ENCODE measurements at regions not wholly inside any gene's neighbourhood (a gene's known extent, or its start where the extent isn't known, plus 50 kb on each side); places are given as distances from the start of the nearest gene placed in this dataset.

DNA sequence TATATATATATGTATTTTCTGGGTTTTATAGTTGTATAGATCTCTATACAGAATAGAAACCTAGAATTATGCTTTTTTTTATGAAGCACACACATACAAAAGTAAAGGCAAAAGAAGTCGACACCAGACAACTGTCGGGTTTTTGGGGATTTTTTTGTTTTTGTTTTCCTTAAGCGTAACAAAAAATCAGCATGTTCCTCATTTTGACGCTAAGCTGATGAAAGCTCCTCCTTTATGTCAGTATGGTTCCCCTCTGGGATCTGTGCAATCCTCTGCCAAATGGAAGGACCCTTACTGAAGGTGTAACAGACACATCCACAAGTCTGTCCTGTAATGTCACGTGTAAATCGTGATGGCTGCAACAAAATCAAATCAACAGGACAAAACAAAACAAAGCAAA lies 226.2 kb downstream of the RHOU start:
- no peaks in the 10 kb centered on the region for H3K27me3 ChIP-seq (ENCODE audit: control insufficient read depth in 2 of 2, insufficient read depth in 2 of 2, low read length in 2 of 2)
- intact Hi-C loops (cut with micrococcal nuclease), result no loop called here
- H3K4me2 ChIP-seq (replicated peaks; ENCODE audit: extremely low read depth, low read length, poor library complexity, severe bottlenecking), result peak overlapping the region; percentile 33
- Mint-ChIP-seq H3K4me1 (peaks cover 22% of the 10 kb centered on the region), H3K27me3 (ENCODE audit: low read depth in 3 of 3) (peaks cover 0 to 3% (median 1%) of the 10 kb centered on the region in 3 donors), H3K27ac (peak overlapping the region in 5 of 7 donors; percentile 15 to 81 (median 76)), H3K9me3 (peaks cover 0 to 1% (median 0%) of the 10 kb centered on the region in 7 donors), H3K4me3 (no peak overlapping the region), H3K36me3 (no peaks in the 10 kb centered on the region)
- peak overlapping the region; percentile 38 for H2AFZ ChIP-seq (ENCODE audit: insufficient read depth, low read depth, low read length, poor library complexity, severe bottlenecking)
- no peaks in the 10 kb centered on the region for H3K36me3 ChIP-seq (replicated peaks in 1 of 2; ENCODE audit: control insufficient read depth in 1 of 2, insufficient read depth in 2 of 2, low read length in 2 of 2)
- no peaks in the 10 kb centered on the region for H4K20me1 ChIP-seq (ENCODE audit: insufficient read depth, low read length)
- H3K4me3 ChIP-seq (replicated peaks in 1 of 3; ENCODE audit: low read depth in 2 of 3, low read length in 3 of 3), result peak overlapping the region in 1 of 3 experiments; percentile 40
- H3K9ac ChIP-seq (ENCODE audit: insufficient read depth, low read length, poor library complexity, severe bottlenecking), result no peak overlapping the region
- peak overlapping the region in 1 of 2 donors; percentile 87 for H3K27ac ChIP-seq (ENCODE audit: low read depth in 1 of 2, low read length in 2 of 2)
- WGBS (ENCODE audit: insufficient coverage), result 7% methylated on average over 2 of the region's 6 CpGs
- peak in 2 of 3 donors; percentile 45 to 48 for DNase-seq
- TF ChIP-seq, protein P1, sequence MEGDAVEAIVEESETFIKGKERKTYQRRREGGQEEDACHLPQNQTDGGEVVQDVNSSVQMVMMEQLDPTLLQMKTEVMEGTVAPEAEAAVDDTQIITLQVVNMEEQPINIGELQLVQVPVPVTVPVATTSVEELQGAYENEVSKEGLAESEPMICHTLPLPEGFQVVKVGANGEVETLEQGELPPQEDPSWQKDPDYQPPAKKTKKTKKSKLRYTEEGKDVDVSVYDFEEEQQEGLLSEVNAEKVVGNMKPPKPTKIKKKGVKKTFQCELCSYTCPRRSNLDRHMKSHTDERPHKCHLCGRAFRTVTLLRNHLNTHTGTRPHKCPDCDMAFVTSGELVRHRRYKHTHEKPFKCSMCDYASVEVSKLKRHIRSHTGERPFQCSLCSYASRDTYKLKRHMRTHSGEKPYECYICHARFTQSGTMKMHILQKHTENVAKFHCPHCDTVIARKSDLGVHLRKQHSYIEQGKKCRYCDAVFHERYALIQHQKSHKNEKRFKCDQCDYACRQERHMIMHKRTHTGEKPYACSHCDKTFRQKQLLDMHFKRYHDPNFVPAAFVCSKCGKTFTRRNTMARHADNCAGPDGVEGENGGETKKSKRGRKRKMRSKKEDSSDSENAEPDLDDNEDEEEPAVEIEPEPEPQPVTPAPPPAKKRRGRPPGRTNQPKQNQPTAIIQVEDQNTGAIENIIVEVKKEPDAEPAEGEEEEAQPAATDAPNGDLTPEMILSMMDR (IDR thresholded peaks at IDR 0.05), result no peak
- no peaks in the 10 kb centered on the region for H3K79me2 ChIP-seq (ENCODE audit: insufficient read depth, low read length)
- H3K9me3 ChIP-seq (replicated peaks in 1 of 2; ENCODE audit: control insufficient read depth in 1 of 2, insufficient read depth in 1 of 2, low read length in 2 of 2), result no peaks in the 10 kb centered on the region
- peaks cover 20 to 22% of the 10 kb centered on the region in 2 donors for H3K4me1 ChIP-seq (ENCODE audit: control insufficient read depth in 1 of 2, insufficient read depth in 2 of 2, low read length in 2 of 2)

GRCh38 chr1:228963795-228964177 lies 228.5 kb downstream of the RHOU start:
- intact Hi-C loops (cut with micrococcal nuclease), result no loop called here
- peaks cover 0 to 3% (median 1%) of the 10 kb centered on the region in 3 donors for H3K27me3 Mint-ChIP-seq (ENCODE audit: low read depth in 3 of 3)
- peaks cover 20% of the 10 kb centered on the region for H3K4me1 Mint-ChIP-seq
- peaks cover 0 to 1% (median 0%) of the 10 kb centered on the region in 7 donors for H3K9me3 Mint-ChIP-seq
- Histone ChIP-seq H3K4me1 (ENCODE audit: control insufficient read depth in 1 of 2, insufficient read depth in 2 of 2, low read length in 2 of 2) (peaks cover 20 to 22% of the 10 kb centered on the region in 2 donors), H3K9ac (ENCODE audit: insufficient read depth, low read length, poor library complexity, severe bottlenecking) (no peak overlapping the region), H3K4me2 (replicated peaks; ENCODE audit: extremely low read depth, low read length, poor library complexity, severe bottlenecking) (no peak overlapping the region), H3K4me3 (replicated peaks in 1 of 3; ENCODE audit: low read depth in 2 of 3, low read length in 3 of 3) (no peak overlapping the region), H3K79me2 (ENCODE audit: insufficient read depth, low read length) (no peaks in the 10 kb centered on the region), H4K20me1 (ENCODE audit: insufficient read depth, low read length) (no peaks in the 10 kb centered on the region), H3K9me3 (replicated peaks in 1 of 2; ENCODE audit: control insufficient read depth in 1 of 2, insufficient read depth in 1 of 2, low read length in 2 of 2) (no peaks in the 10 kb centered on the region), H2AFZ (ENCODE audit: insufficient read depth, low read depth, low read length, poor library complexity, severe bottlenecking) (no peak overlapping the region), H3K36me3 (replicated peaks in 1 of 2; ENCODE audit: control insufficient read depth in 1 of 2, insufficient read depth in 2 of 2, low read length in 2 of 2) (no peaks in the 10 kb centered on the region), H3K27ac (ENCODE audit: low read depth in 1 of 2, low read length in 2 of 2) (no peak overlapping the region), H3K27me3 (ENCODE audit: control insufficient read depth in 2 of 2, insufficient read depth in 2 of 2, low read length in 2 of 2) (no peaks in the 10 kb centered on the region)
- TF ChIP-seq, protein P1 (IDR thresholded peaks at IDR 0.05), result no peak
- WGBS (ENCODE audit: insufficient coverage), result 100% methylated on average over 1 of the region's 2 CpGs
- no peaks in the 10 kb centered on the region for H3K36me3 Mint-ChIP-seq
- H3K27ac Mint-ChIP-seq, result no peak overlapping the region
- H3K4me3 Mint-ChIP-seq, result no peak overlapping the region
- DNase-seq, result no peak

Data from CD14-positive monocyte (primary cell).